ENCODE measurements at regions not wholly inside any gene's neighbourhood (a gene's known extent, or its start where the extent isn't known, plus 50 kb on each side); places are given as distances from the start of the nearest gene placed in this dataset.

GRCh38 chr2:67954093-67954748, 108.6 kb downstream of the C1D start:
- no peak for DNase-seq (ENCODE audit: low read depth)
- TF ChIP-seq, protein P1, sequence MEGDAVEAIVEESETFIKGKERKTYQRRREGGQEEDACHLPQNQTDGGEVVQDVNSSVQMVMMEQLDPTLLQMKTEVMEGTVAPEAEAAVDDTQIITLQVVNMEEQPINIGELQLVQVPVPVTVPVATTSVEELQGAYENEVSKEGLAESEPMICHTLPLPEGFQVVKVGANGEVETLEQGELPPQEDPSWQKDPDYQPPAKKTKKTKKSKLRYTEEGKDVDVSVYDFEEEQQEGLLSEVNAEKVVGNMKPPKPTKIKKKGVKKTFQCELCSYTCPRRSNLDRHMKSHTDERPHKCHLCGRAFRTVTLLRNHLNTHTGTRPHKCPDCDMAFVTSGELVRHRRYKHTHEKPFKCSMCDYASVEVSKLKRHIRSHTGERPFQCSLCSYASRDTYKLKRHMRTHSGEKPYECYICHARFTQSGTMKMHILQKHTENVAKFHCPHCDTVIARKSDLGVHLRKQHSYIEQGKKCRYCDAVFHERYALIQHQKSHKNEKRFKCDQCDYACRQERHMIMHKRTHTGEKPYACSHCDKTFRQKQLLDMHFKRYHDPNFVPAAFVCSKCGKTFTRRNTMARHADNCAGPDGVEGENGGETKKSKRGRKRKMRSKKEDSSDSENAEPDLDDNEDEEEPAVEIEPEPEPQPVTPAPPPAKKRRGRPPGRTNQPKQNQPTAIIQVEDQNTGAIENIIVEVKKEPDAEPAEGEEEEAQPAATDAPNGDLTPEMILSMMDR (IDR thresholded peaks at IDR 0.05; ENCODE audit: low read length, missing control alignments) = no peak
- H3K4me3 ChIP-seq (replicated peaks; ENCODE audit: low read depth, low read length) = no peak overlapping the region

DNA sequence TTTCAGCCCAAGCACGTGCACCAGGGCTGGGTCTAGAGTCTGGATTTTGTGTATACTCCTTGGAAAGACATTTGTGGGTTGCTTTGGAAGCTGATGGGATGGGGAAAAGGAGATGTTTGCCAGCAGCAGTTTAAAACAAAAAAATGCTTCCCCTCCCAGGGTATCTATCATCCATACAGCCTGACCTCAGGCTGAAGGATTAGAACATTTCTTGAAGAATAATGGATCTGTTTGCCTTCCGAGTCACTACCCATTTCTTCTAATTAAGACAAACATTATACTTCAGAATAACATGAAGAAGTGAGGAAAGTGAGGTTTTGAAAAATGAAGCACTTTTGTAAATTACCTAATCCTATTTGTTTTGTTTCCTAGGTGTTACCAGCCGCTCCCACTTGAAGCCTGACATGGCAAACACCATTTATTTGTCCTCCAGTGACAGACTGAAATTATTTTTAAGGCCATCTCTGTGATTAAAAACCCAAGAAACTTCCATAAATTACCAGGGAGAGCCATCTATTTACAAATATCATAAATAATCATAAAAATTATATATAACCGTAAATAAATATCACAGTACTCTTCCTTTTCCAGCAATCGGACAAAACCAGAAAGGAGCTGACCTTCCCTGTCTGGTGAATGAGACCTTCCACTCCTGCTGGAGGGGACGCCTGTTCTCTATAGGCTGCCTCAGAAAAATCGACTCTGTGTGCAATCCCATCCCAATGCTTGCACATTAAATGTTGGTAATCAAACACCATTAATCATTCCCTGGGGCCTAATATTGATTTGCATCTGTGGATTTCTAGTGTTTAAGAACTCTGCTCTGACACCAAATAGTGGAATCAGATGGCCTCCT, 106.8 kb downstream of the C1D start:
- TF ChIP-seq, protein P1 (IDR thresholded peaks at IDR 0.05; ENCODE audit: low read length, missing control alignments) = no peak
- no peak for DNase-seq (ENCODE audit: low read depth)
- H3K4me3 ChIP-seq (replicated peaks; ENCODE audit: low read depth, low read length) = no peak overlapping the region

GRCh38 chr2:67965246-67965645, 97.6 kb downstream of the C1D start:
- no peak overlapping the region for H3K4me3 ChIP-seq (replicated peaks; ENCODE audit: low read depth, low read length)
- TF ChIP-seq, protein P1 (IDR thresholded peaks at IDR 0.05; ENCODE audit: low read length, missing control alignments) = no peak
- no peak for DNase-seq (ENCODE audit: low read depth)

GRCh38 chr2:67970071-67970470, 92.7 kb downstream of the C1D start:
- TF ChIP-seq, protein P1 (IDR thresholded peaks at IDR 0.05; ENCODE audit: low read length, missing control alignments) = no peak
- DNase-seq (ENCODE audit: low read depth) = no peak
- no peak overlapping the region for H3K4me3 ChIP-seq (replicated peaks; ENCODE audit: low read depth, low read length)

DNA sequence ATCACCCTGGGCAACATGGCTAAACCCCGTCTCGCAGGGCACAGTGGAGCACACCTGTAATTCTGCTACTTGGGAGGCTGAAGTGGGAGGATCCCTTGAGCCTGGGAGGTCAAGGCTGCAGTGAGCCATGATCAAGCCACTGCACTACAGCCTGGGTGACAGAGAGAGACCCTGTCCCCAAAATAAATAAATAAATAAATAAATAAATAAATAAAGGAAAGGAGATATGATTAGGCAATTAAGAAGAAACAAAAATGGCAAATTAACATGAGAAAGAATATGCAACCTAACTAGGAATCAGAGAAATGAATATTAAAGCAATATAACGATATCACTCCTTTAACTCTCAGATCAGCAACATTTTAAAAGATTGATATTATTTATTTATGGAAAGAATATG, 92.3 kb downstream of the C1D start:
- DNase-seq (ENCODE audit: low read depth) = no peak
- TF ChIP-seq, protein P1 (IDR thresholded peaks at IDR 0.05; ENCODE audit: low read length, missing control alignments) = no peak
- no peak overlapping the region for H3K4me3 ChIP-seq (replicated peaks; ENCODE audit: low read depth, low read length)

DNA sequence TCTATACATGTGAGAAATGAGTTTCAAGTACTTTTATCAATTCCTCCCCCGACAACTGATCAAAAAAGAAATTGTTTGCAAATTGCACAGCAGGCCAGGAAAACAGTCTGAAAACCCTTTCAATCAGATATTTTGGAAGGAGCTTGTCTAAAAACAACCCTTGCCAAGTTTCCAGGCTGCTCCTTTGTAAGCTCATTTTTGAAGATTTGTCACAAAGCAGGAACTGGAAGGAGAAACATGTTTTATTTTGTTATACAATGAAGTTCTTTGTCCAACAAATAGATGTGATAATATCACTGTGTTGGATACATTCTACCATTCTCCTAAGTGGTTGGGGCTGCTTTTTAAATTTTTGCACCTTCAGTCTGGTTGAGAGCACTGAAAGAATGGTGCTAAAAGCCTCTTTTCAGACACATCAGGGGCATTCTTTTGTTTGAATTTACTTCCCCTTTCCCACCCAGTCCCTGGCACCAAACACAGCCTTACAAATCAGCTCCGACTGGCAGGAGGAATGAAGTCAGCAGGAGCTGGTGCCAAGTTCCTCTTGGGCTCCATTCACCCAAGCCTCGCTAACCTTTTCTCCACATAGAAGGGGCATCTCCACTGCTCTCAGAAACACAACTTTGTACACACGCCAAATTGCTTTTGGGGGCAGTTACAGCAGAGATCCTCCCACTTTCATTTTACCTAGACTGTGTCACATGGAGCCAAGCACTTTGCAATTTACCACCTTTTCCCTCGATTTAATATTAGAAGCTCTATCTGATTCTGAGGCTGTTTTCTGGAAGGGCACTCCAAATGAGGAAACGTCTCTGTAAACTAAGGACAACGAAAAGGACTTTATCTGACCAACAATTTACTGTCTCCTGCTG, 88.0 kb downstream of the C1D start:
- no peak overlapping the region for H3K4me3 ChIP-seq (replicated peaks; ENCODE audit: low read depth, low read length)
- DNase-seq (ENCODE audit: low read depth) = peak; percentile 42
- TF ChIP-seq, protein P1 (IDR thresholded peaks at IDR 0.05; ENCODE audit: low read length, missing control alignments) = no peak
